Astrocyte of the cerebellum (primary cell): ENCODE measurements at regions not wholly inside any gene's neighbourhood (a gene's known extent, or its start where the extent isn't known, plus 50 kb on each side); places are given as distances from the start of the nearest gene placed in this dataset.

Experiments
- DNase-seq: peaks from one replicate; pipeline ENCODE4 v3.0.0-alpha.2; 2011; ENCODE audit warnings: low read depth
- H3K4me3 ChIP-seq: 2 replicates; pipeline ENCODE4 v1.5.1; 2011; ENCODE audit warnings: mild to moderate bottlenecking, low read depth, low read length, moderate library complexity
- in situ Hi-C: cut with HindIII; loops from 2 replicates; pipeline ENCODE4 v1.10.0; 2017; ENCODE audit warnings: low sequenced_read_pairs
- TF ChIP-seq, protein P1 (sequence below): IDR thresholded peaks from 2 replicates; pipeline ENCODE4 v1.5.1; 2012; ENCODE audit warnings: low read length, low read depth, moderate library complexity, mild to moderate bottlenecking; ENCODE audit errors: missing control alignments

DNA sequence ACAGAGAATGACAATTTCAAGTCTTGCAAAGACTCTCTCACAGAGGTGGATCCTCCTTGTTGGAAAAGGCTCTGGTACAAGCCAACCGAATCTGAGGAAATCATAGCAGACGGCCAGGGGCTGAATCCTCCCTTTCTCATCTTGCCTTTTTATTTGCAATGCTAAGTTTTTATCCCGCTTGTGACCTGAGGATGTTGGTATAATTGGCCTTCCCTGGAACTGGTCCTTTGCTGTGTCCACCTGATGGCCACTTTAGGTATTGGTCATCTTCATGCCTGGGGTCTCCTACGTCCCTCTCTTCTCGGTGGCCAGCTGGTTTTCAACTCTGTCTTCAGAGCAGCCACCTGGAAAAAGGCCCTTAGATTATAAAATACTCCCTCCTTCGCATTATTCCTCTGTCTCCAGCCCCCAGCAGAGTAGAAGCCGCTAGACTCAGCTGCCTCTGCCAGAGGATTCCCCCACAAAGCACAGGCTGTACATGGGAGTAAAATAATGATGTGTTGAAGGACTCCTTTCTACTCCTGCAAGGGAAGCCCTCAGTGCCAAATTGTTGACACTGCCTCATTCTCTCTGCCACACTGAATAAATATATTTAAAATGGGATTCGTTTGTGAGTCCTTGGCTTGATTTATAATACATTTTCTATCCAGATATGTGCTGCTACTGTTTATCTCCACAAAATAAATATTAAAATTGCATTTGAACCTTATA is 208.9 kb upstream of the CFAP20DC start:
- DNase-seq, result no peak
- TF ChIP-seq, protein P1, sequence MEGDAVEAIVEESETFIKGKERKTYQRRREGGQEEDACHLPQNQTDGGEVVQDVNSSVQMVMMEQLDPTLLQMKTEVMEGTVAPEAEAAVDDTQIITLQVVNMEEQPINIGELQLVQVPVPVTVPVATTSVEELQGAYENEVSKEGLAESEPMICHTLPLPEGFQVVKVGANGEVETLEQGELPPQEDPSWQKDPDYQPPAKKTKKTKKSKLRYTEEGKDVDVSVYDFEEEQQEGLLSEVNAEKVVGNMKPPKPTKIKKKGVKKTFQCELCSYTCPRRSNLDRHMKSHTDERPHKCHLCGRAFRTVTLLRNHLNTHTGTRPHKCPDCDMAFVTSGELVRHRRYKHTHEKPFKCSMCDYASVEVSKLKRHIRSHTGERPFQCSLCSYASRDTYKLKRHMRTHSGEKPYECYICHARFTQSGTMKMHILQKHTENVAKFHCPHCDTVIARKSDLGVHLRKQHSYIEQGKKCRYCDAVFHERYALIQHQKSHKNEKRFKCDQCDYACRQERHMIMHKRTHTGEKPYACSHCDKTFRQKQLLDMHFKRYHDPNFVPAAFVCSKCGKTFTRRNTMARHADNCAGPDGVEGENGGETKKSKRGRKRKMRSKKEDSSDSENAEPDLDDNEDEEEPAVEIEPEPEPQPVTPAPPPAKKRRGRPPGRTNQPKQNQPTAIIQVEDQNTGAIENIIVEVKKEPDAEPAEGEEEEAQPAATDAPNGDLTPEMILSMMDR, result no peak
- in situ Hi-C loops, result no loop called here
- no peak overlapping the region for H3K4me3 ChIP-seq

DNA sequence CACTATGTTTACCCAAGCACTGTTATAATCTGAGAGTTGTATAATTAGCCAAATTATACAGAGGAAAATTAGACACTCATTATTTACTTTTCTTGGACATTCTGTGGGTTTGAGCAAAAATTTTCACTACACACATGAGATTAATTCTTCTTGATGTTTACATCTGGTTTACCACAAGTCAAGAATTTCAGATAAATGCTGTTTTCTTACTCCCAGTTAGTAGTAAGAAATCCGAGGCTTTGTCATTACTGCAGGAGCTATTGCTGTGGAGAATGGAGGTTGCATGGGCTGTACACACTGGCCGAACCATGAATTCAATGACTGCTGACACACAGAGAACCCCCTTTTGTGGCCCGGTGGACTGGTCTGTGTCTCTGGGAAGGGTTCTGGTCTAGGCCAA is 207.7 kb upstream of the CFAP20DC start:
- in situ Hi-C loops, result no loop called here

DNA sequence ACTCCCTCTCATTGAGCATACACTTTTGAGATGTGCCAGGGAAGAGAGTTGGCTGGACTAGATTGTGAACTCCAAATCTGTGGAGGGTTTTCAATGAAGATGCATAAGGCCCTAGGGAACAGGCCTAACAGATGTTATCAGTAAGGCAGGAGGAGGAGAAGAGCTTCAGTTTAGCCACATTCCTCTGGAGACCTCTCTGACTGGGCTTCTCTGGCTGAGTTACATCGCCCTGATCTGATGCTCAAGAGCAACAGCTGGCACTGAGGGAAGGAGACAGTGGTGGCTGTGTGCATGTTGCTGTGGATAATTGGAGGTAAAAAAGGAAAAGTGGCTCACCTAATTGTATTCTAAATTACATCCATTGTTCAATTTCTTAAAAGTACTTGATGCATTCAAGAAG is 206.4 kb upstream of the CFAP20DC start:
- DNase-seq, result no peak
- H3K4me3 ChIP-seq, result no peak overlapping the region
- TF ChIP-seq, protein P1, result no peak
- in situ Hi-C loops, result no loop called here

More for the DNA sequence above, 207.7 kb upstream of the CFAP20DC start:
- H3K4me3 ChIP-seq, result no peak overlapping the region
- TF ChIP-seq, protein P1, result no peak
- no peak for DNase-seq

DNA sequence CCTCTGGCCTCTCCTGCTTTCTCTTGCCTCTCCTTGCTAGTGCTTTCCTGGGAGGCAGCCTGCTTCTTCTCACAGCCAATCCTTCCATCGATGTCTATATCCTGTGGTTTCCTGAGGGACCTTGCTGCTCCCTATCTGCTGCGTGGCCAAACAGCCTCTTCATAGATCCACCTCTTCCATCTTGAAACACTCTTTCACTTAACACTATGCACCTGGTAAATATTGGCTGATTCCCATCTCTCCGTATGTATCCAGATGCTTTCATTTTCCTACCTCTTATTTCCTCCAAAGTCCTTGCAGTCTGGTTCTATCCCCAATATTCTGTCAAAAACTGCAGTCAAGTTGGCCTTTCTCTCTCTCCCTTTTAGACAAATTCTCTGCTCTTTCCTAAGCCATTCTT is 205.2 kb upstream of the CFAP20DC start:
- TF ChIP-seq, protein P1, result no peak
- H3K4me3 ChIP-seq, result no peak overlapping the region
- in situ Hi-C loops, result no loop called here
- no peak for DNase-seq

DNA sequence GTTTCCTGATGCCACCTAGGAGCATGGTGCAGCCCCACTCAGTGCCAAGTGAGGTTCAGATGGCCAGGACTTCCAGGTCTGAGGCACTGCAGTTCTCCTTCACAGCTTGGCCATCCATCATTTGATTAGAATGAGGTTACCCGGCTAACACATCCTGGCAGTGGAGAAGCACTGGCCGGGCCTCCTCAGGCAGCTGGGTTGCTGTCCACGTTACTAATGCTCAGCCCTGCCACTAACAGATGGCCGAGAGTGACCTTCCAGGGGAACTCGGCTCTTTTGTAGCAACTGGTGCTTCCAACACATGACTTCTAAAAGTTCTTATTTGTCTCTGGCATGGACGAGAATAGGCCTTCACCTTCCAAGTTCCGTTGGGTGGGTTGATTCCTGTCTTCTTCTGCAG is 204.6 kb upstream of the CFAP20DC start:
- TF ChIP-seq, protein P1, result no peak
- DNase-seq, result no peak
- in situ Hi-C loops, result no loop called here
- no peak overlapping the region for H3K4me3 ChIP-seq

DNA sequence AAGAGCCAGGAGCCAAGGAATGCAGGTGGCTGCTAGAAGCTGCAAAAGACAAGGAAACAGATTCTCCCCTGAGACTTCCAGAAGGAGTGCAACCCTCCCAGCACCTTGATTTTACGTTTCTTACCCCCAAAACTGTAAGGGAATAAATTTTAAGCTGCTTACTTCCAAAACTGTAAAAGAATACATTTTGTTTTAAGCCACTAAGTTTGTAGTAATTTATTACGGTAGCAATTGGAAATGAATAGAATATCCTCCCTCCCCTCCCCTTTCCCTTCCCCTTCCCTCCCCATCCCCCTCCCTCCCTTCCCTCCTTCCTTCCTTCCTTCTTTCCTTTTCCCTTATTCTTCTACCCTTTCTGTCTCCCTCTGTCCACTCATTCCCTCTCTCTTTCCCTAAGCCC is 203.7 kb upstream of the CFAP20DC start:
- in situ Hi-C loops, result no loop called here
- TF ChIP-seq, protein P1, result no peak

More for the DNA sequence above, 203.7 kb upstream of the CFAP20DC start:
- no peak overlapping the region for H3K4me3 ChIP-seq
- no peak for DNase-seq
